Esophagus squamous epithelium (tissue), 5 donors: ENCODE measurements at regions not wholly inside any gene's neighbourhood (a gene's known extent, or its start where the extent isn't known, plus 50 kb on each side); places are given as distances from the start of the nearest gene placed in this dataset.

Source experiments
- DNase-seq: peaks from one replicate; lab custom pipeline; 2025; lab: John Stamatoyannopoulos, UW
- H3K27ac ChIP-seq, 4 donors: fragments of 200-600 bp; sonication (generic); one replicate each; pipeline ENCODE4 v1.5.1; 2016 to 2019; ENCODE audit warnings: mild to moderate bottlenecking in 1 of 4
- H3K27me3 ChIP-seq, 4 donors: fragments of 200-600 bp; sonication (generic); 1 replicate in 3 of 4; 2 replicates in 1 of 4; pipeline versions ENCODE4 v1.5.1 to v1.6.0; 2017 to 2021; ENCODE audit warnings: antibody characterized with exemption in 1 of 4
- H3K36me3 ChIP-seq, 3 donors: fragments of 200-600 bp; sonication (generic); one replicate each; pipeline ENCODE4 v1.5.1; 2016 to 2019
- H3K4me1 ChIP-seq, 3 donors: fragments of 200-600 bp; sonication (generic); one replicate each; pipeline ENCODE4 v1.5.1; 2017 to 2019
- H3K4me3 ChIP-seq, 4 donors: fragments of 200-600 bp; sonication (generic); 1 replicate in 3 of 4; 2 replicates in 1 of 4; pipeline ENCODE4 v1.5.1; 2016 to 2019; ENCODE audit warnings: mild to moderate bottlenecking in 2 of 4, moderate library complexity in 1 of 4
- H3K9me3 ChIP-seq, 3 donors: fragments of 200-600 bp; sonication (generic); one replicate each; pipeline ENCODE4 v1.5.1; 2016 to 2019
- CTCF ChIP-seq, 6 experiments: fragments of 450-650 bp in 4 of 6; fragments of 200-600 bp in 2 of 6; sonication (generic) in 2 of 6; IDR thresholded peaks; one replicate each; pipeline ENCODE4 v1.5.1; 2016 to 2019; ENCODE audit warnings: antibody characterized with exemption in 6 of 6, mild to moderate bottlenecking in 4 of 6, moderate library complexity in 4 of 6
- POLR2A ChIP-seq, 4 donors: fragments of 450-650 bp; IDR thresholded peaks; one replicate each; pipeline ENCODE4 v1.6.1; 2017; ENCODE audit warnings: antibody characterized with exemption in 4 of 4, mild to moderate bottlenecking in 4 of 4, moderate library complexity in 3 of 4
- WGBS, 2 donors: methylation state at CpG; one replicate each; pipeline ENCODE4 v1.1.5; 2018; 5-methylcytosine and 5-hydroxymethylcytosine counted together
- intact Hi-C: fragments of 100-400 bp; cut with DNase I; formaldehyde crosslinking; loops from one replicate; pipeline ENCODE4 v1.15.0; 2022
- donor health status: DM: yes; HTN: yes; CAD: no.

GRCh38 chr13:50319635-50320255 is 304.5 kb downstream of the KCNRG start:
- no peak for DNase-seq
- TF ChIP-seq POLR2A (IDR thresholded peaks at IDR 0.05) (no peak), CTCF (IDR thresholded peaks at IDR 0.05) (no peak)
- no peak overlapping the region for H3K4me3 ChIP-seq
- H3K9me3 ChIP-seq = no peaks in the 10 kb centered on the region
- H3K27ac ChIP-seq = no peak overlapping the region
- H3K4me1 ChIP-seq = peaks cover 0 to 6% (median 0%) of the 10 kb centered on the region in 3 donors
- 61 to 63% methylated on average over 2 of the region's 2 CpGs for WGBS, 2 donors
- intact Hi-C loops = no loop called here
- H3K36me3 ChIP-seq = no peaks in the 10 kb centered on the region
- H3K27me3 ChIP-seq = no peaks in the 10 kb centered on the region

- 0% methylated on average over 1 of the region's 1 CpG for WGBS, 2 donors
- no peaks in the 10 kb centered on the region for H3K9me3 ChIP-seq
- H3K36me3 ChIP-seq = no peaks in the 10 kb centered on the region
- no peaks in the 10 kb centered on the region for H3K27me3 ChIP-seq
- peaks cover 0 to 6% (median 0%) of the 10 kb centered on the region in 3 donors for H3K4me1 ChIP-seq
- intact Hi-C loops = no loop called here
- no peak for TF ChIP-seq POLR2A (IDR thresholded peaks at IDR 0.05)
- TF ChIP-seq CTCF (IDR thresholded peaks at IDR 0.05) = no peak
- H3K27ac ChIP-seq = no peak overlapping the region
- no peak overlapping the region for H3K4me3 ChIP-seq
- no peak for DNase-seq
These were observed 305.1 kb downstream of the KCNRG start for GRCh38 chr13:50320271-50320862.

- Histone ChIP-seq H3K4me3 (no peak overlapping the region), H3K36me3 (no peaks in the 10 kb centered on the region), H3K27me3 (peaks cover 0 to 9% (median 0%) of the 10 kb centered on the region in 4 donors), H3K27ac (no peak overlapping the region), H3K4me1 (peaks cover 0 to 6% (median 0%) of the 10 kb centered on the region in 3 donors), H3K9me3 (no peaks in the 10 kb centered on the region)
- DNase-seq = no peak
- intact Hi-C loops = no loop called here
- TF ChIP-seq POLR2A (IDR thresholded peaks at IDR 0.05) (no peak), CTCF (IDR thresholded peaks at IDR 0.05) (no peak)
- 61 to 89% methylated on average over 3 of the region's 3 CpGs for WGBS, 2 donors
These were observed 306.8 kb downstream of the KCNRG start for GRCh38 chr13:50322006-50322405.

GRCh38 chr13:50323440-50324065 is 308.3 kb downstream of the KCNRG start:
- intact Hi-C loops = no loop called here
- Histone ChIP-seq H3K4me3 (no peak overlapping the region), H3K27me3 (peaks cover 0 to 9% (median 0%) of the 10 kb centered on the region in 4 donors), H3K9me3 (no peaks in the 10 kb centered on the region), H3K27ac (no peak overlapping the region), H3K4me1 (peaks cover 0 to 6% (median 0%) of the 10 kb centered on the region in 3 donors), H3K36me3 (no peaks in the 10 kb centered on the region)
- WGBS, 2 donors = 78 to 86% methylated on average over 3 of the region's 3 CpGs
- DNase-seq = no peak
- no peak for TF ChIP-seq POLR2A (IDR thresholded peaks at IDR 0.05)

GRCh38 chr13:50326271-50326670 is 311.0 kb downstream of the KCNRG start:
- H3K4me3 ChIP-seq = no peak overlapping the region
- H3K4me1 ChIP-seq = no peaks in the 10 kb centered on the region
- 76 to 97% methylated on average over 3 of the region's 3 CpGs for WGBS, 2 donors
- intact Hi-C loops = no loop called here
- peaks cover 0 to 9% (median 0%) of the 10 kb centered on the region in 4 donors for H3K27me3 ChIP-seq
- DNase-seq = no peak
- no peak for TF ChIP-seq POLR2A (IDR thresholded peaks at IDR 0.05)
- TF ChIP-seq CTCF (IDR thresholded peaks at IDR 0.05) = no peak
- H3K27ac ChIP-seq = no peak overlapping the region
- H3K36me3 ChIP-seq = no peaks in the 10 kb centered on the region
- no peaks in the 10 kb centered on the region for H3K9me3 ChIP-seq
